ENCODE measurements at regions not wholly inside any gene's neighbourhood (a gene's known extent, or its start where the extent isn't known, plus 50 kb on each side); places are given as distances from the start of the nearest gene placed in this dataset.

GRCh38 chr4:16293210-16293838 is 67.1 kb upstream of the TAPT1 start:
- TF ChIP-seq CTCF (conservative IDR thresholded peaks at IDR 0.05 in 1 of 2, IDR thresholded peaks at IDR 0.05 in 1 of 2; ENCODE audit: extremely low read depth in 1 of 2, insufficient read depth in 1 of 2, low read depth in 1 of 2, low read length in 2 of 2) = no peak
- no peak for TF ChIP-seq EZH2 (IDR thresholded peaks at IDR 0.05; ENCODE audit: borderline replicate concordance, low read length)
